ENCODE measurements at regions not wholly inside any gene's neighbourhood (a gene's known extent, or its start where the extent isn't known, plus 50 kb on each side); places are given as distances from the start of the nearest gene placed in this dataset. TPM values are rescaled to one million over a fixed set of nuclear protein-coding genes. Genes with fewer than 3 reads are reported as not detected.

- no peaks in the 10 kb centered on the region for H3K36me3 ChIP-seq
- intact Hi-C loops (cut with DNase I; ENCODE audit: low total_unique reads): no loop called here
- no peaks in the 10 kb centered on the region for H3K4me1 ChIP-seq
- H3K4me3 ChIP-seq: no peak overlapping the region
- H3K9me3 ChIP-seq: no peaks in the 10 kb centered on the region
- peaks cover 0 to 19% of the 10 kb centered on the region in 2 donors for H3K27me3 ChIP-seq
- no peak for TF ChIP-seq CTCF (IDR thresholded peaks at IDR 0.05)
- TF ChIP-seq POLR2A (IDR thresholded peaks at IDR 0.05): no peak
- H3K27ac ChIP-seq: no peak overlapping the region
- DNase-seq: no peak
Observed at GRCh38 chr20:59526242-59527225, 77.8 kb upstream of the PHACTR3 start.

GRCh38 chr20:59530782-59531181 lies 73.6 kb upstream of the PHACTR3 start:
- H3K27me3 ChIP-seq: peaks cover 0 to 13% of the 10 kb centered on the region in 2 donors
- H3K4me3 ChIP-seq: no peak overlapping the region
- H3K36me3 ChIP-seq: no peaks in the 10 kb centered on the region
- DNase-seq: no peak
- no peaks in the 10 kb centered on the region for H3K9me3 ChIP-seq
- intact Hi-C loops (cut with DNase I; ENCODE audit: low total_unique reads): no loop called here
- TF ChIP-seq POLR2A (IDR thresholded peaks at IDR 0.05) (no peak), CTCF (IDR thresholded peaks at IDR 0.05) (no peak)
- no peaks in the 10 kb centered on the region for H3K4me1 ChIP-seq
- H3K27ac ChIP-seq: no peak overlapping the region

GRCh38 chr20:59537991-59538390 lies 66.3 kb upstream of the PHACTR3 start:
- no peak overlapping the region for H3K27ac ChIP-seq
- no peak for TF ChIP-seq CTCF (IDR thresholded peaks at IDR 0.05)
- intact Hi-C loops (cut with DNase I; ENCODE audit: low total_unique reads): no loop called here

GRCh38 chr20:59547596-59547995 lies 56.7 kb upstream of the PHACTR3 start:
- no peaks in the 10 kb centered on the region for H3K27me3 ChIP-seq
- intact Hi-C loops (cut with DNase I; ENCODE audit: low total_unique reads): no loop called here
- H3K4me1 ChIP-seq: no peaks in the 10 kb centered on the region
- TF ChIP-seq CTCF (IDR thresholded peaks at IDR 0.05) (no peak), POLR2A (IDR thresholded peaks at IDR 0.05) (no peak)
- DNase-seq: no peak
- no peak overlapping the region for H3K4me3 ChIP-seq
- no peaks in the 10 kb centered on the region for H3K9me3 ChIP-seq
- no peak overlapping the region for H3K27ac ChIP-seq
- H3K36me3 ChIP-seq: no peaks in the 10 kb centered on the region

More at GRCh38 chr20:59537991-59538390, 66.3 kb upstream of the PHACTR3 start:
- H3K27me3 ChIP-seq: no peaks in the 10 kb centered on the region
- no peak overlapping the region for H3K4me3 ChIP-seq
- no peaks in the 10 kb centered on the region for H3K36me3 ChIP-seq
- DNase-seq: no peak
- H3K4me1 ChIP-seq: no peaks in the 10 kb centered on the region
- no peaks in the 10 kb centered on the region for H3K9me3 ChIP-seq

Small RNA genes lying in the stretch of these regions (small RNA-seq; reads per million reads assigned to genes)
- gene PIEZO1P1: not detected
